ENCODE measurements at regions not wholly inside any gene's neighbourhood (a gene's known extent, or its start where the extent isn't known, plus 50 kb on each side); places are given as distances from the start of the nearest gene placed in this dataset.
A peak's percentile ranks its signal among the peaks of the same experiment; 100 is the strongest.

- no peak for DNase-seq
Observed at GRCh38 chr13:29922281-29922821, 71.9 kb upstream of the UBL3 start.

DNA sequence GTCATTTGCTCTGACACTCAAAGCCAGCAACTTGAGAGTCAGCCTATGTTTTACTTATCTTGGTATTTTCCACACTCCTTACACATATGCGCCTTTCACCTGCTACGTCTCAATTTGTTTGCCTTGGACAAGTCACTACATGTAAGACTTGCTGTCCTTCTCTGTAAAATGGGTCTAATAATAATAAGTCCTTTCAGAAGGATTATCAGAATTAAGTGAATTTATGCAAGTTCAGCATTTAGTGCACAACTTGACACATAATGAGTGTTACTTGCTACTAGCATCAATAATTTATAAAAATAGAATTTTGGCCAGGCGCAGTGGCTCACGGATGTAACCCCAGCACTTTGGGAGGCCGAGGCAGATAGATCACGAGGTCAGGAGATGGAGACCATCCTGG lies 71.1 kb upstream of the UBL3 start:
- no peak for DNase-seq

DNA sequence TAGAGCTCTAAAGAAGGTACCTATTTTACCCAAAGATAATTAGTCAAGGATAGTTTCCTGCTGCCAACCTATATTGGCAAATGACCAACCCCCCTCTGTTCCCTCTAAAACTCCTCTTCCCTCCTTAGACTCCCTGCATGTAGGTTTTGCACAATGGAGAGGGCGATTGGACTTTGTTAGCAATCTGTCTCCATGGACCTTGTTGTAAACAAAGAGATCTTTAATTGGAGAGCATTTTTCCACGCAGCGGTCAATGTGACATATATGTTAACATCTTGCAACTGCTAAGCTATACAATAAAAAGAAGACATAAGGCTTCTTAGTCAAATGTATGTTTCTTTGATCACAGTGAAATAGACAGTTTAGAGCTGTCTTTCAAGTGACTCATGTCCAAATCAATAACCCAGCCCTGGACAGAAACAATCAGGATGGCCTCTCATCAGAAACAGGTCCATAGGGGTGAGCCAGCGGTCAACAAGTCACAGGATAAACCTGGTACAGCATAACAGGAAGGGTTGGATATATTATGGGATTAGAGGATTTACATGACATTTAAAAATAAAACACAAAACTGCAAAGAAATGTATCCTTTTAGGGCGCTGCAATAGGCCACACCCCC lies 69.7 kb upstream of the UBL3 start:
- no peak for DNase-seq

- DNase-seq: no peak
Observed at GRCh38 chr13:29918845-29919244, 68.4 kb upstream of the UBL3 start.

DNA sequence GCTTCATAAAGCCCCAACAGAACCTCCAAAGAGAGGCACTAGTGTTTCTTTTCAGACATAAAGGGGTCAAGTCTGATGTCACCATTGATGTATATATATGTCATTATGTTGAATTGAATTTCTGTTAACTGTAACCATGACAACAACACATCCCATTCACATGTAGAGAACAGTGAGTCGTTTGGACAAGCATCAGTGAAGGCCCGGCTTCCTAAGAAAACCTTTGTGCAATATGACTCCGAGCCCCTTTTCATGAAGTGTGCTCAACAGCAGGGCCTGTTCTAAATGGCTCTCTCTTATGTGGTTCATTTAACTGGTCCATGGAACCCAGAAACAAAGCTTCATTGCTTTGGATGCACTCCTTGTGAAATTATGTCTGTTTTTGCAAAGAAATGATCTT lies 67.2 kb upstream of the UBL3 start:
- no peak for DNase-seq

- DNase-seq: no peak
Observed at GRCh38 chr13:29914581-29914980, 64.2 kb upstream of the UBL3 start.

- DNase-seq: no peak
Observed at GRCh38 chr13:29911781-29912418, 61.5 kb upstream of the UBL3 start.

DNA sequence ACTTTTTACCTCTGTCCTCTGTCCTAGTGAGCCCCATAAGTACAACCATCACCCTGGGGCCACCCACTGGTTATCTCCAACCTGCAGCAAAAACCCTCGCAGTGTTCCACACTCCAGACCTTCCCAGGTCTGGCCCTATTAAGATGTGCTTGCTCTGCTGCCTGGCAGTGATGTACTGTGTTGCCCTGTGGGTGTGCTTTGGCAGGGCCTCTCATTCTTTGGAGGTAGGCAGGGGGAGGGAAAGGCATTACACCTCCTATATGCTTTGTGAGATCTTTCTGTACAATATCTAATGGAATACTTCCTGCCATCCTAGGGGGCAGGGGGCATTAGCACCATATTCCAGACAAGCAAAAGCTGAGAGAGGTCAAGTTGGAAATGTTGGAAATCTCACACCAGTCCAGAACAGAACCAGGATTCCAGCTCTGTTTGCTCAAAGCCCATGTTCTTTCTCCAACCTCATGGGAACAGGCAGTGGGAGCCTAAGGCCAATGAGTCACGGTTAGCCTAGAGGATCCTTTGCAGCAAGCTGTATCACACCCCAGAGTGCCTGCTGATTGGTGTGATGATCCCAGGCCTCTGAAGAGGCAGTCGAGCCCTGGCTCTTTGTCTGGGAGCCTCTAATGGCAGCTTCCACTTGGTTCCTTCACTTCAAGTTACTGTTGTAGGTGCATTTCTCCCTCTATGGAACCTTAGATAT lies 59.7 kb upstream of the UBL3 start:
- peak; percentile 89 for DNase-seq

GRCh38 chr13:29909081-29909730 lies 58.8 kb upstream of the UBL3 start:
- DNase-seq: no peak

GRCh38 chr13:29908416-29909080 lies 58.1 kb upstream of the UBL3 start:
- peak; percentile 62 for DNase-seq

- DNase-seq: no peak
Observed at GRCh38 chr13:29907670-29908069, 57.3 kb upstream of the UBL3 start.

- no peak for DNase-seq
Observed at GRCh38 chr13:29906432-29907011, 56.1 kb upstream of the UBL3 start.

- no peak for DNase-seq
Observed at GRCh38 chr13:29905845-29906244, 55.4 kb upstream of the UBL3 start.

DNA sequence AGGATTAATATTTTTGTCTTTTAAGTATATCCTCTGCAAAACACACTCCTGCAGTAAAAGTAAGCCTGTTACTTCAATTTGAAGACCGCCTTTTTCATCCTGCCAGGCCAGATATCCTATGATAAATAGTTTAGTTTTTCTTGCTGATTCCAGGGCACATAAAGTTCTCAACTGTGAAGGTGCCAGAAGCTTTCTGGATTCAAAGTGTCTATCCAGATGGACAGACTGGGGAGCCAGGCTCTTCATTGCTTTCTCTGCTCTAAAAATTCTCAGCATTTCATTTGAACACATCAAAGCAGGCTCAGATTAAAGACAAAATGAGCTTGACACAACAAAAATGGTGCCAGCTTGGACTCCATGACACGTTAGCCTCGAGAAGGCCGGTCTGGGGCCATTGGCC lies 53.6 kb upstream of the UBL3 start:
- DNase-seq: no peak

DNA sequence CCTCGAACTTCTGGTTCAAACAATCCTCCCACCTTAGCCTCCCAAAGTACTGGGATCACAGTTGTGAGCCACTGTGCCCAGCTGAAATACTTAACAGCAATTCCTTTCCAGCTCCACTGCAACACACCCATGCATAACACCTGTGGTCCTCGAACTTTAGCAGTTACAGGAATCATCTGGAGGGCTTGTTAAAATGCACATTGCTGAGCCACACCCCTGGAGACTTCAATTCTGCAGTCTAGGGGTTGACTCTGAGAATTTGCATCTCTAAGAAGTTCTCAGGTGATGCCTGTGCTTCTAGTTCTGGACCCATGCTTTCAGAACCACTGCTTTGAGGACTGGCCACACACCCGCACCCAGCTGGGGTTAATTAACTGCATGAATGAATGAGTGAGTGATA lies 53.1 kb upstream of the UBL3 start:
- no peak for DNase-seq

- no peak for DNase-seq
Observed at GRCh38 chr13:29902632-29903305, 52.4 kb upstream of the UBL3 start.

- DNase-seq: peak; percentile 94
Observed at GRCh38 chr13:29901710-29902631, 51.6 kb upstream of the UBL3 start.

Measured in islet precursor cell (in vitro differentiated cells).